ENCODE measurements at regions not wholly inside any gene's neighbourhood (a gene's known extent, or its start where the extent isn't known, plus 50 kb on each side); places are given as distances from the start of the nearest gene placed in this dataset.

DNA sequence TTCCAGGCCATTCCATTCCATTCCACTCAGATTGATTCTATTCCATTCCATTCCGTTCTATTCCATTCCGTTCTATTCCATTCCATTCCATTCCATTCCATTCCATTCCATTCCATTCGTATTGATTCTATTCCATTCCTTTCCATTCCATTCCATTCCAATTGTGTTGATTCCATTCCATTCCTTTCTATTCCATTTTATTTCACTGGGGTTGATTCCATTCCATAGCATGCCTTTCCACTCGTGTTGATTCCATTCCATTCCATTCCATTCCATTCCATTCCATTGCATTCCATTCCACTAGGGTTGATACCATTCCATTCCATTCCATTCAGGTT, 1142.3 kb downstream of the RPIA start:
- TF ChIP-seq BHLHE40 (IDR thresholded peaks at IDR 0.05; ENCODE audit: borderline replicate concordance in 1 of 2, low read depth in 2 of 2, low read length in 1 of 2), result no peak
- no peak for TF ChIP-seq TARDBP (IDR thresholded peaks at IDR 0.05; ENCODE audit: borderline replicate concordance)
- no peak for TF ChIP-seq KDM1A (IDR thresholded peaks at IDR 0.05; ENCODE audit: borderline replicate concordance)
- no peak for TF ChIP-seq MEF2A (IDR thresholded peaks at IDR 0.05; ENCODE audit: insufficient read depth, low read depth, low read length)
- TF ChIP-seq, protein P1, sequence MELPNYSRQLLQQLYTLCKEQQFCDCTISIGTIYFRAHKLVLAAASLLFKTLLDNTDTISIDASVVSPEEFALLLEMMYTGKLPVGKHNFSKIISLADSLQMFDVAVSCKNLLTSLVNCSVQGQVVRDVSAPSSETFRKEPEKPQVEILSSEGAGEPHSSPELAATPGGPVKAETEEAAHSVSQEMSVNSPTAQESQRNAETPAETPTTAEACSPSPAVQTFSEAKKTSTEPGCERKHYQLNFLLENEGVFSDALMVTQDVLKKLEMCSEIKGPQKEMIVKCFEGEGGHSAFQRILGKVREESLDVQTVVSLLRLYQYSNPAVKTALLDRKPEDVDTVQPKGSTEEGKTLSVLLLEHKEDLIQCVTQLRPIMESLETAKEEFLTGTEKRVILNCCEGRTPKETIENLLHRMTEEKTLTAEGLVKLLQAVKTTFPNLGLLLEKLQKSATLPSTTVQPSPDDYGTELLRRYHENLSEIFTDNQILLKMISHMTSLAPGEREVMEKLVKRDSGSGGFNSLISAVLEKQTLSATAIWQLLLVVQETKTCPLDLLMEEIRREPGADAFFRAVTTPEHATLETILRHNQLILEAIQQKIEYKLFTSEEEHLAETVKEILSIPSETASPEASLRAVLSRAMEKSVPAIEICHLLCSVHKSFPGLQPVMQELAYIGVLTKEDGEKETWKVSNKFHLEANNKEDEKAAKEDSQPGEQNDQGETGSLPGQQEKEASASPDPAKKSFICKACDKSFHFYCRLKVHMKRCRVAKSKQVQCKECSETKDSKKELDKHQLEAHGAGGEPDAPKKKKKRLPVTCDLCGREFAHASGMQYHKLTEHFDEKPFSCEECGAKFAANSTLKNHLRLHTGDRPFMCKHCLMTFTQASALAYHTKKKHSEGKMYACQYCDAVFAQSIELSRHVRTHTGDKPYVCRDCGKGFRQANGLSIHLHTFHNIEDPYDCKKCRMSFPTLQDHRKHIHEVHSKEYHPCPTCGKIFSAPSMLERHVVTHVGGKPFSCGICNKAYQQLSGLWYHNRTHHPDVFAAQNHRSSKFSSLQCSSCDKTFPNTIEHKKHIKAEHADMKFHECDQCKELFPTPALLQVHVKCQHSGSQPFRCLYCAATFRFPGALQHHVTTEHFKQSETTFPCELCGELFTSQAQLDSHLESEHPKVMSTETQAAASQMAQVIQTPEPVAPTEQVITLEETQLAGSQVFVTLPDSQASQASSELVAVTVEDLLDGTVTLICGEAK (IDR thresholded peaks at IDR 0.05; ENCODE audit: borderline replicate concordance), result no peak
- TF ChIP-seq, protein P2, sequence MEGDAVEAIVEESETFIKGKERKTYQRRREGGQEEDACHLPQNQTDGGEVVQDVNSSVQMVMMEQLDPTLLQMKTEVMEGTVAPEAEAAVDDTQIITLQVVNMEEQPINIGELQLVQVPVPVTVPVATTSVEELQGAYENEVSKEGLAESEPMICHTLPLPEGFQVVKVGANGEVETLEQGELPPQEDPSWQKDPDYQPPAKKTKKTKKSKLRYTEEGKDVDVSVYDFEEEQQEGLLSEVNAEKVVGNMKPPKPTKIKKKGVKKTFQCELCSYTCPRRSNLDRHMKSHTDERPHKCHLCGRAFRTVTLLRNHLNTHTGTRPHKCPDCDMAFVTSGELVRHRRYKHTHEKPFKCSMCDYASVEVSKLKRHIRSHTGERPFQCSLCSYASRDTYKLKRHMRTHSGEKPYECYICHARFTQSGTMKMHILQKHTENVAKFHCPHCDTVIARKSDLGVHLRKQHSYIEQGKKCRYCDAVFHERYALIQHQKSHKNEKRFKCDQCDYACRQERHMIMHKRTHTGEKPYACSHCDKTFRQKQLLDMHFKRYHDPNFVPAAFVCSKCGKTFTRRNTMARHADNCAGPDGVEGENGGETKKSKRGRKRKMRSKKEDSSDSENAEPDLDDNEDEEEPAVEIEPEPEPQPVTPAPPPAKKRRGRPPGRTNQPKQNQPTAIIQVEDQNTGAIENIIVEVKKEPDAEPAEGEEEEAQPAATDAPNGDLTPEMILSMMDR (IDR thresholded peaks at IDR 0.05 in 2 of 3, conservative IDR thresholded peaks at IDR 0.05 in 1 of 3; ENCODE audit: control insufficient read depth in 2 of 3, extremely low read depth in 1 of 3, insufficient read depth in 1 of 3, low read depth in 3 of 3, low read length in 3 of 3), result no peak
- no peak for TF ChIP-seq EZH2 (IDR thresholded peaks at IDR 0.05; ENCODE audit: borderline replicate concordance, control insufficient read depth, low read depth, low read length)
- TF ChIP-seq TCF12 (IDR thresholded peaks at IDR 0.05; ENCODE audit: low read depth, low read length), result no peak
- TF ChIP-seq POLR2AphosphoS5 (IDR thresholded peaks at IDR 0.05; ENCODE audit: low read length), result no peak
- TF ChIP-seq SP1 (IDR thresholded peaks at IDR 0.05; ENCODE audit: low read depth, low read length), result no peak
- TF ChIP-seq, protein P3, sequence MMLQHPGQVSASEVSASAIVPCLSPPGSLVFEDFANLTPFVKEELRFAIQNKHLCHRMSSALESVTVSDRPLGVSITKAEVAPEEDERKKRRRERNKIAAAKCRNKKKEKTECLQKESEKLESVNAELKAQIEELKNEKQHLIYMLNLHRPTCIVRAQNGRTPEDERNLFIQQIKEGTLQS (IDR thresholded peaks at IDR 0.05; ENCODE audit: borderline replicate concordance, extremely low read depth, low read depth, low read length), result no peak

Measured in GM12878 (cell line).